ENCODE measurements at regions not wholly inside any gene's neighbourhood (a gene's known extent, or its start where the extent isn't known, plus 50 kb on each side); places are given as distances from the start of the nearest gene placed in this dataset.

DNA sequence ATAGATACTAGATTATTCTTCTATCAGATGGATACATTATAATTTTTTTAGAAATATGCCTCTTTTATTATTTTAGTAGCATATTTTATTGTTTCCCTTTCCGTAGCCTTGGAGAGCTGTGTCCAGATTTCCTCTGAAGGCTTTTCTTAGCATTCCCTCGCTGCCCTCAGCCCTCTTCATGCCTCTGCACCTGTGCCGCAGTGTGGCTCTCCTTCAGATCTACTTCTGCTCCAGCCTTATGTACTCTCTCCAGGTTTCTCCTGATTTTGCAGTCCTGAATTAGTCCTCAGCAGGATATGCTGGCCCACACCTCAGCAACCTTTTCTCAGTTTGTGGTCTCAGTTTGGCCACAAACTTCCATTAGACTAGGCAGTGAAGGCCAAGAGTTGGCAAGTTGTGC is 1052.0 kb downstream of the TAF11L14 start:
- H3K9me3 ChIP-seq, result no peaks in the 10 kb centered on the region
- ATAC-seq (no peak), DNase-seq (no peak)
- intact Hi-C loops (cut with DNase I), result no loop called here
- TF ChIP-seq POLR2A (IDR thresholded peaks at IDR 0.05), result no peak
- TF ChIP-seq, protein P1, sequence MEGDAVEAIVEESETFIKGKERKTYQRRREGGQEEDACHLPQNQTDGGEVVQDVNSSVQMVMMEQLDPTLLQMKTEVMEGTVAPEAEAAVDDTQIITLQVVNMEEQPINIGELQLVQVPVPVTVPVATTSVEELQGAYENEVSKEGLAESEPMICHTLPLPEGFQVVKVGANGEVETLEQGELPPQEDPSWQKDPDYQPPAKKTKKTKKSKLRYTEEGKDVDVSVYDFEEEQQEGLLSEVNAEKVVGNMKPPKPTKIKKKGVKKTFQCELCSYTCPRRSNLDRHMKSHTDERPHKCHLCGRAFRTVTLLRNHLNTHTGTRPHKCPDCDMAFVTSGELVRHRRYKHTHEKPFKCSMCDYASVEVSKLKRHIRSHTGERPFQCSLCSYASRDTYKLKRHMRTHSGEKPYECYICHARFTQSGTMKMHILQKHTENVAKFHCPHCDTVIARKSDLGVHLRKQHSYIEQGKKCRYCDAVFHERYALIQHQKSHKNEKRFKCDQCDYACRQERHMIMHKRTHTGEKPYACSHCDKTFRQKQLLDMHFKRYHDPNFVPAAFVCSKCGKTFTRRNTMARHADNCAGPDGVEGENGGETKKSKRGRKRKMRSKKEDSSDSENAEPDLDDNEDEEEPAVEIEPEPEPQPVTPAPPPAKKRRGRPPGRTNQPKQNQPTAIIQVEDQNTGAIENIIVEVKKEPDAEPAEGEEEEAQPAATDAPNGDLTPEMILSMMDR (IDR thresholded peaks at IDR 0.05), result no peak
- H3K4me3 ChIP-seq, result no peak overlapping the region
- no peaks in the 10 kb centered on the region for H3K36me3 ChIP-seq (replicated peaks in 1 of 2; ENCODE audit: insufficient read depth in 1 of 2, low read depth in 2 of 2)
- no peak overlapping the region for H3K27ac ChIP-seq
- WGBS, 2 donors, result 76 to 84% methylated on average over 3 of the region's 3 CpGs
- no peaks in the 10 kb centered on the region for H3K27me3 ChIP-seq
- H3K4me1 ChIP-seq, result no peaks in the 10 kb centered on the region

DNA sequence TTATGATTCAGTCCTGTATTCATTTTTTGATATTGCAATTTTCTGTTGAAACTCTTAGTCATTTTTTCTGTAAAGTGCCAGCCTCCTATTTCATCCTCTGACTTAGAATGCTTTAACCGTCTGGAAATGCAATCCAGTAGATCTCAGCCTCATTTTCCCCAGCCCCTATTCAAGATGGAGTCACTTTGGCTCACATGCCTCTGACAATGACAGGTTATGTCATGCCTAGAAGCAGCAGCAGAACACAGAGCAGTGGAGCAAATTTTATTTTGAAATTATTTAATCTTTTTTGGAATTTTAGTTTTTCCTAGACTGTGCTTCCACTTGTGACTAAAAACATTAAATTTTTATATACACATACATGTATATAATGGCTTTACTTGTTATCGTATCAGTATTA is 1053.2 kb downstream of the TAF11L14 start:
- no peak overlapping the region for H3K27ac ChIP-seq
- H3K9me3 ChIP-seq, result no peaks in the 10 kb centered on the region
- no peak for TF ChIP-seq POLR2A (IDR thresholded peaks at IDR 0.05)
- TF ChIP-seq, protein P1 (IDR thresholded peaks at IDR 0.05), result no peak
- no peak overlapping the region for H3K4me3 ChIP-seq
- WGBS, 2 donors, result 67 to 69% methylated on average over 2 of the region's 2 CpGs
- ATAC-seq (no peak), DNase-seq (no peak)
- H3K27me3 ChIP-seq, result no peaks in the 10 kb centered on the region
- H3K36me3 ChIP-seq (replicated peaks in 1 of 2; ENCODE audit: insufficient read depth in 1 of 2, low read depth in 2 of 2), result no peaks in the 10 kb centered on the region
- intact Hi-C loops (cut with DNase I), result no loop called here
- no peaks in the 10 kb centered on the region for H3K4me1 ChIP-seq

DNA sequence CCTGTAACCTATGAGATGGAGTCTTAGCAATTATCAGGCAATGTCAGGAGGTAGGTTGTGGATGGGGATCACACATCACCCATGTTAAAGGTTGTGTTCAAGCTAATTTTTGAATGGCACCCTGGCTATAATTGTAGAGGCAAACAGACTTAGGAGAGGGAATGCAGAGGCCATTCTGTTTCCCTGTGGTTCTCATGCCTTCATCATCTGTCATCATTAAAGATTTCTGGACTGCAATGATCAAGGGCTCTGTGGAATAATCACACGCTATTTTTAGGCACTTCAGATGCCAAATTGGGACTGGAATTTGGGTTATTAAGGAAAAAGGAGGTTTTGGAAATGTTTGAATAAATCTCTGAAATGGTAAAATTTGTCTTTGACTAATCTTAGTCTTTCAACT is 1065.4 kb downstream of the TAF11L14 start:
- no peaks in the 10 kb centered on the region for H3K27me3 ChIP-seq
- no peak overlapping the region for H3K4me3 ChIP-seq
- no peaks in the 10 kb centered on the region for H3K36me3 ChIP-seq (replicated peaks in 1 of 2; ENCODE audit: insufficient read depth in 1 of 2, low read depth in 2 of 2)
- H3K9me3 ChIP-seq, result no peaks in the 10 kb centered on the region
- TF ChIP-seq, protein P1 (IDR thresholded peaks at IDR 0.05), result no peak
- no peak for TF ChIP-seq POLR2A (IDR thresholded peaks at IDR 0.05)
- no peaks in the 10 kb centered on the region for H3K4me1 ChIP-seq
- H3K27ac ChIP-seq, result no peak overlapping the region
- ATAC-seq (no peak), DNase-seq (no peak)
- 23 to 27% methylated on average over 1 of the region's 1 CpG for WGBS, 2 donors
- intact Hi-C loops (cut with DNase I), result no loop called here

DNA sequence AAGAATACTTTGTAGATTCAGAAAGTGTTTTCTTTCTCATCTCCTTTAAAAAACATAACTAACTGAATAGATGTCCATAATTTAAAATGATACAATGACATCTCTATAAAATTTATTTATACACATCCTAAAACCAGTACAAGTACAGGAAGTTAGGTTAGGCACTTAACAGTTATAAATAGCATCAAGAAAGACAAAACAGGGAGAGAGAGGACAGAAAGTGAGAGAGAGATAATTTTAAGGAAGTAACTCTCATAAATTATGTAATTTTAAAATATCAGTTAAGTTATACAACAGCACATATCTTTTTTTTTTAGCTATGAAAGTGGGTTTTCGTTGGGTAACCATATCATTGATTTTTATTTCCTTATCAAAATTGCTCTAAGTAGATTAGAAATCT is 1068.6 kb downstream of the TAF11L14 start:
- no peak for DNase-seq
- no peaks in the 10 kb centered on the region for H3K36me3 ChIP-seq (replicated peaks in 1 of 2; ENCODE audit: insufficient read depth in 1 of 2, low read depth in 2 of 2)
- WGBS, 2 donors, result 9 to 21% methylated on average over 1 of the region's 1 CpG
- ATAC-seq, result no peak
- intact Hi-C loops (cut with DNase I), result no loop called here
- no peaks in the 10 kb centered on the region for H3K9me3 ChIP-seq
- no peak overlapping the region for H3K4me3 ChIP-seq
- H3K27ac ChIP-seq, result no peak overlapping the region
- no peak for TF ChIP-seq POLR2A (IDR thresholded peaks at IDR 0.05)
- TF ChIP-seq, protein P1 (IDR thresholded peaks at IDR 0.05), result no peak
- no peaks in the 10 kb centered on the region for H3K4me1 ChIP-seq
- H3K27me3 ChIP-seq, result no peaks in the 10 kb centered on the region

DNA sequence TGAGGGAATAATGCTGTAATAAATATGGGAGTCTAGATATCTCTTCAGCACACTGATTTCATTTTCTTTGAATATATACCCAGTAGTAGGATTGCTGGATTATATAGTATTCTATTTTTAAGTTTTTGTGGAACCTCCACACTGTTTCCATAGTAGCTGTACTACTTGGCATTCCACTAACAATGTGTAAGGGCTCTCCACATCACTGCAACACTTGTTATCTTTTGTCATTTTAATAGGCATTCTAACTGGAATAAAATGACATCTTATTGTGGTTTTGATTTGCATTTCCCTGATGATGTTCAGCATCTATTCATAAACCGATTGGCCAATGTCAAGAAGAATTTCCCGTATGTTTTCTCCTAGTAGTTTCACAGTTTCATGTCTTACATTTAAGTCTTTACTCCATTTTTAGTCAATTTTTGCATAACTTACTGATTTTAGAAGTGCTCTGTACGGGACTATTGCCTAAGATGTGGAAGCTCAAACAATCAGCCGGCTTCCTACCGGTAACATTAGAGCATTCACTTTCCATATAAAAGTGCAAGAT is 1078.8 kb downstream of the TAF11L14 start:
- no peaks in the 10 kb centered on the region for H3K27me3 ChIP-seq
- H3K27ac ChIP-seq, result no peak overlapping the region
- no peak overlapping the region for H3K4me3 ChIP-seq
- intact Hi-C loops (cut with DNase I), result no loop called here
- ATAC-seq, result no peak
- H3K4me1 ChIP-seq, result no peaks in the 10 kb centered on the region
- TF ChIP-seq, protein P1 (IDR thresholded peaks at IDR 0.05), result no peak
- no peak for TF ChIP-seq POLR2A (IDR thresholded peaks at IDR 0.05)
- WGBS, 2 donors, result 58 to 70% methylated on average over 5 of the region's 5 CpGs
- no peak for DNase-seq
- no peaks in the 10 kb centered on the region for H3K9me3 ChIP-seq
- H3K36me3 ChIP-seq (replicated peaks in 1 of 2; ENCODE audit: insufficient read depth in 1 of 2, low read depth in 2 of 2), result no peaks in the 10 kb centered on the region

Measured in body of pancreas (tissue), 4 donors.